22Rv1 (cell line): ENCODE measurements at regions not wholly inside any gene's neighbourhood (a gene's known extent, or its start where the extent isn't known, plus 50 kb on each side); places are given as distances from the start of the nearest gene placed in this dataset.

Experiments used
- ZFX ChIP-seq: fragments of 450-650 bp; IDR thresholded peaks from 2 replicates; pipeline ENCODE4 v1.6.1; 2017; ENCODE audit warnings: antibody characterized with exemption, borderline replicate concordance
- TF ChIP-seq, protein P1 (sequence below): fragments of 450-650 bp; IDR thresholded peaks from 2 replicates; pipeline ENCODE4 v1.5.1; 2017; ENCODE audit warnings: mild to moderate bottlenecking

DNA sequence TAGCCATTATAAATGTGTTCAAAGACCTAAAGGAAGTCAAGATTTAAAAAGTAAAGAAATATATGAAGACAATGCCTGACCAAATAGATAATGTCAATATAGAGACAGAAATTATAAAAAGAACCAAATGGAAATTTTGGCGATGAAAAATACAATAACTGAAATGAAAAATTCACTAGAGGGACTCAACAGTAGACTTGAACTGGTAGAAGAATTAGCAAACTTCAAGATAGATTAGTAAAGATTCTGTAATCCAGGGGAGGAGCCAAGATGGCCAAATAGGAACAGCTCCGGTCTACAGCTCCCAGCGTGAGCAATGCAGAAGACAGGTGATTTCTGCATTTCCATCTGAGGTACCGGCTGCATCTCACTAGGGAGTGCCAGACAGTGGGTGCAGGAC is 433.2 kb downstream of the HINT1 start:
- TF ChIP-seq, protein P1, sequence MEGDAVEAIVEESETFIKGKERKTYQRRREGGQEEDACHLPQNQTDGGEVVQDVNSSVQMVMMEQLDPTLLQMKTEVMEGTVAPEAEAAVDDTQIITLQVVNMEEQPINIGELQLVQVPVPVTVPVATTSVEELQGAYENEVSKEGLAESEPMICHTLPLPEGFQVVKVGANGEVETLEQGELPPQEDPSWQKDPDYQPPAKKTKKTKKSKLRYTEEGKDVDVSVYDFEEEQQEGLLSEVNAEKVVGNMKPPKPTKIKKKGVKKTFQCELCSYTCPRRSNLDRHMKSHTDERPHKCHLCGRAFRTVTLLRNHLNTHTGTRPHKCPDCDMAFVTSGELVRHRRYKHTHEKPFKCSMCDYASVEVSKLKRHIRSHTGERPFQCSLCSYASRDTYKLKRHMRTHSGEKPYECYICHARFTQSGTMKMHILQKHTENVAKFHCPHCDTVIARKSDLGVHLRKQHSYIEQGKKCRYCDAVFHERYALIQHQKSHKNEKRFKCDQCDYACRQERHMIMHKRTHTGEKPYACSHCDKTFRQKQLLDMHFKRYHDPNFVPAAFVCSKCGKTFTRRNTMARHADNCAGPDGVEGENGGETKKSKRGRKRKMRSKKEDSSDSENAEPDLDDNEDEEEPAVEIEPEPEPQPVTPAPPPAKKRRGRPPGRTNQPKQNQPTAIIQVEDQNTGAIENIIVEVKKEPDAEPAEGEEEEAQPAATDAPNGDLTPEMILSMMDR = no peak
- no peak for TF ChIP-seq ZFX
